Inferior parietal cortex (tissue), 1 donor: ENCODE measurements at regions not wholly inside any gene's neighbourhood (a gene's known extent, or its start where the extent isn't known, plus 50 kb on each side); places are given as distances from the start of the nearest gene placed in this dataset.
"Not testable (repeated sequence)": the region's sequence is repeated elsewhere in the genome, so short reads cannot be mapped to it uniquely, and the experiment has no call there.

Source experiments
- DNase-seq: peaks from one replicate; pipeline ENCODE4 v3.0.0-alpha.2; 2016; ENCODE audit errors: extremely low spot score

GRCh38 chr7:149930374-149931068 lies 56.8 kb downstream of the ATP6V0E2 start:
- not testable (repeated sequence) for DNase-seq

- not testable (repeated sequence) for DNase-seq
These were observed 60.0 kb downstream of the ATP6V0E2 start for GRCh38 chr7:149933776-149934175.

- DNase-seq: not testable (repeated sequence)
These were observed 73.6 kb downstream of the ATP6V0E2 start for GRCh38 chr7:149947346-149947745.

- not testable (repeated sequence) for DNase-seq
These were observed 74.7 kb downstream of the ATP6V0E2 start for GRCh38 chr7:149948444-149948843.

GRCh38 chr7:149949863-149950577 lies 76.3 kb downstream of the ATP6V0E2 start:
- DNase-seq: not testable (repeated sequence)

- DNase-seq: not testable (repeated sequence)
These were observed 76.8 kb downstream of the ATP6V0E2 start for GRCh38 chr7:149950578-149950924.

GRCh38 chr7:149951579-149951978 lies 77.8 kb downstream of the ATP6V0E2 start:
- not testable (repeated sequence) for DNase-seq

- DNase-seq: not testable (repeated sequence)
These were observed 85.1 kb downstream of the ATP6V0E2 start for GRCh38 chr7:149958880-149959279.

- DNase-seq: not testable (repeated sequence)
These were observed 87.1 kb downstream of the ATP6V0E2 start for GRCh38 chr7:149960863-149961262.

GRCh38 chr7:149961878-149962277 lies 88.1 kb downstream of the ATP6V0E2 start:
- not testable (repeated sequence) for DNase-seq

- DNase-seq: not testable (repeated sequence)
These were observed 89.0 kb downstream of the ATP6V0E2 start for GRCh38 chr7:149962685-149963319.

- DNase-seq: not testable (repeated sequence)
These were observed 90.2 kb downstream of the ATP6V0E2 start for GRCh38 chr7:149963985-149964384.

- DNase-seq: not testable (repeated sequence)
These were observed 92.7 kb downstream of the ATP6V0E2 start for GRCh38 chr7:149966444-149966843.

GRCh38 chr7:149972977-149973376 lies 99.2 kb downstream of the ATP6V0E2 start:
- DNase-seq: not testable (repeated sequence)

- not testable (repeated sequence) for DNase-seq
These were observed 99.9 kb downstream of the ATP6V0E2 start for GRCh38 chr7:149973681-149974080.

- DNase-seq: not testable (repeated sequence)
These were observed 101.8 kb downstream of the ATP6V0E2 start for GRCh38 chr7:149975608-149976007.

- DNase-seq: not testable (repeated sequence)
These were observed 104.8 kb downstream of the ATP6V0E2 start for GRCh38 chr7:149978537-149978936.

- not testable (repeated sequence) for DNase-seq
These were observed 105.2 kb downstream of the ATP6V0E2 start for GRCh38 chr7:149978944-149979343.

GRCh38 chr7:149982537-149983112 lies 108.9 kb downstream of the ATP6V0E2 start:
- not testable (repeated sequence) for DNase-seq

- not testable (repeated sequence) for DNase-seq
These were observed 113.1 kb downstream of the ATP6V0E2 start for GRCh38 chr7:149986866-149987265.

GRCh38 chr7:149991652-149992302 lies 118.0 kb downstream of the ATP6V0E2 start:
- DNase-seq: not testable (repeated sequence)

GRCh38 chr7:149992366-149992765 lies 118.6 kb downstream of the ATP6V0E2 start:
- DNase-seq: not testable (repeated sequence)
